OCI-LY3 (cell line): ENCODE measurements at regions not wholly inside any gene's neighbourhood (a gene's known extent, or its start where the extent isn't known, plus 50 kb on each side); places are given as distances from the start of the nearest gene placed in this dataset.

ENCODE experiments used
- H2AFZ ChIP-seq: fragments of 200-600, 300-600 bp; shearing (Covaris generic); 2 replicates; pipeline ENCODE4 v1.6.0; 2014; ENCODE audit warnings: antibody characterized with exemption, low read depth, low read length
- H3K27ac ChIP-seq: fragments of 200-600, 300-600 bp; sonication (generic); 2 replicates; pipeline ENCODE4 v1.5.1; 2014; ENCODE audit warnings: mild to moderate bottlenecking, low read length, moderate library complexity, mixed read lengths
- H3K27me3 ChIP-seq: fragments of 200-600, 300-600 bp; sonication (generic); 2 replicates; pipeline ENCODE4 v1.6.1; 2014; ENCODE audit warnings: low read depth, low read length, mixed read lengths
- H3K36me3 ChIP-seq: fragments of 200-600, 300-600 bp; sonication (generic); replicated peaks from 2 replicates; pipeline ENCODE3; 2014; ENCODE audit warnings: low read depth, low read length, mixed read lengths
- H3K4me1 ChIP-seq: fragments of 300-600, 200-600 bp; sonication (generic); 2 replicates; pipeline ENCODE4 v1.6.1; 2014; ENCODE audit warnings: low read length, mixed read lengths
- H3K4me2 ChIP-seq: fragments of 200-600, 300-600 bp; sonication (generic); 2 replicates; pipeline ENCODE4 v1.6.1; 2014; ENCODE audit warnings: low read length, mixed read lengths
- H3K4me3 ChIP-seq: fragments of 300-600, 200-600 bp; sonication (generic); 2 replicates; pipeline ENCODE4 v1.5.1; 2014; ENCODE audit warnings: antibody characterized with exemption, mild to moderate bottlenecking, low read length, moderate library complexity
- H3K79me2 ChIP-seq: fragments of 300-600, 200-600 bp; shearing (Covaris generic); 2 replicates; pipeline ENCODE4 v1.6.1; 2014; ENCODE audit warnings: mild to moderate bottlenecking, low read length, mixed read lengths
- H3K9ac ChIP-seq: fragments of 300-600, 200-600 bp; shearing (Covaris generic); 2 replicates; pipeline ENCODE4 v1.6.0; 2014; ENCODE audit warnings: mild to moderate bottlenecking, low read length, moderate library complexity
- H3K9me3 ChIP-seq: fragments of 200-600, 300-600 bp; shearing (Covaris generic); 2 replicates; pipeline ENCODE4 v1.6.1; 2014; ENCODE audit warnings: low read length, mixed read lengths; ENCODE audit not compliant: insufficient read depth
- H4K20me1 ChIP-seq: fragments of 200-600, 300-600 bp; sonication (generic); 2 replicates; pipeline ENCODE4 v1.6.1; 2016; ENCODE audit warnings: low read length, mixed read lengths; ENCODE audit not compliant: insufficient read depth
- CTCF ChIP-seq: fragments of 200-600, 300-600 bp; sonication (generic); IDR thresholded peaks from 2 replicates; pipeline ENCODE4 v1.5.1; 2014; ENCODE audit warnings: antibody characterized with exemption, low read length, low read depth
- EZH2phosphoT487 ChIP-seq: fragments of 200-600 bp; shearing (Covaris generic); IDR thresholded peaks from 2 replicates; pipeline ENCODE4 v1.6.1; 2018; ENCODE audit warnings: antibody characterized with exemption, mixed run types, low read depth

GRCh38 chr4:187608001-187608421 is 387.6 kb upstream of the ZFP42 start:
- H3K79me2 ChIP-seq: no peaks in the 10 kb centered on the region
- no peak overlapping the region for H2AFZ ChIP-seq
- no peaks in the 10 kb centered on the region for H3K4me1 ChIP-seq
- H3K9me3 ChIP-seq: no peaks in the 10 kb centered on the region
- H3K27me3 ChIP-seq: no peaks in the 10 kb centered on the region
- no peaks in the 10 kb centered on the region for H4K20me1 ChIP-seq
- no peak overlapping the region for H3K4me3 ChIP-seq
- no peaks in the 10 kb centered on the region for H3K36me3 ChIP-seq
- no peak overlapping the region for H3K4me2 ChIP-seq
- H3K27ac ChIP-seq: no peak overlapping the region
- no peak overlapping the region for H3K9ac ChIP-seq
- TF ChIP-seq EZH2phosphoT487 (no peak), CTCF (no peak)

GRCh38 chr4:187612301-187612700 is 383.3 kb upstream of the ZFP42 start:
- H4K20me1 ChIP-seq: no peaks in the 10 kb centered on the region
- no peaks in the 10 kb centered on the region for H3K36me3 ChIP-seq
- no peaks in the 10 kb centered on the region for H3K79me2 ChIP-seq
- H3K4me2 ChIP-seq: no peak overlapping the region
- H3K9ac ChIP-seq: no peak overlapping the region
- no peak overlapping the region for H3K27ac ChIP-seq
- no peaks in the 10 kb centered on the region for H3K27me3 ChIP-seq
- no peaks in the 10 kb centered on the region for H3K9me3 ChIP-seq
- no peak for TF ChIP-seq CTCF
- TF ChIP-seq EZH2phosphoT487: no peak
- no peak overlapping the region for H2AFZ ChIP-seq
- no peak overlapping the region for H3K4me3 ChIP-seq
- no peaks in the 10 kb centered on the region for H3K4me1 ChIP-seq

- TF ChIP-seq CTCF: no peak
- TF ChIP-seq EZH2phosphoT487: no peak
- Histone ChIP-seq H3K9me3 (no peaks in the 10 kb centered on the region), H3K27ac (no peak overlapping the region), H3K36me3 (no peaks in the 10 kb centered on the region), H3K4me1 (no peaks in the 10 kb centered on the region), H4K20me1 (no peaks in the 10 kb centered on the region), H3K4me2 (no peak overlapping the region), H3K4me3 (no peak overlapping the region), H3K27me3 (no peaks in the 10 kb centered on the region), H3K9ac (no peak overlapping the region), H3K79me2 (no peaks in the 10 kb centered on the region), H2AFZ (no peak overlapping the region)
These were observed 382.3 kb upstream of the ZFP42 start for GRCh38 chr4:187613089-187613839.

- H3K9ac ChIP-seq: no peak overlapping the region
- H3K4me2 ChIP-seq: no peak overlapping the region
- H3K27me3 ChIP-seq: no peaks in the 10 kb centered on the region
These were observed 379.6 kb upstream of the ZFP42 start for GRCh38 chr4:187615972-187616371.

More at GRCh38 chr4:187615972-187616371, 379.6 kb upstream of the ZFP42 start:
- Histone ChIP-seq H4K20me1 (no peaks in the 10 kb centered on the region), H3K4me3 (no peak overlapping the region), H2AFZ (no peak overlapping the region), H3K9me3 (no peaks in the 10 kb centered on the region), H3K36me3 (no peaks in the 10 kb centered on the region), H3K79me2 (no peaks in the 10 kb centered on the region), H3K27ac (no peak overlapping the region), H3K4me1 (no peaks in the 10 kb centered on the region)
- TF ChIP-seq CTCF (no peak), EZH2phosphoT487 (no peak)
